LNCaP clone FGC (cell line): ENCODE measurements at regions not wholly inside any gene's neighbourhood (a gene's known extent, or its start where the extent isn't known, plus 50 kb on each side); places are given as distances from the start of the nearest gene placed in this dataset.

Experiments used
- DNase-seq: peaks from one replicate; pipeline ENCODE4 v3.0.0-alpha.2; 2011; ENCODE audit warnings: low read depth
- H3K4me3 ChIP-seq: 2 replicates; pipeline ENCODE4 v1.5.1; 2011; ENCODE audit warnings: mild to moderate bottlenecking, low read depth, low read length, control low read depth
- TF ChIP-seq, protein P1 (sequence below): IDR thresholded peaks from 2 replicates; pipeline ENCODE4 v1.5.1; 2012; ENCODE audit warnings: mild to moderate bottlenecking; ENCODE audit not compliant: control insufficient read depth, insufficient read depth; ENCODE audit errors: extremely low read depth

DNA sequence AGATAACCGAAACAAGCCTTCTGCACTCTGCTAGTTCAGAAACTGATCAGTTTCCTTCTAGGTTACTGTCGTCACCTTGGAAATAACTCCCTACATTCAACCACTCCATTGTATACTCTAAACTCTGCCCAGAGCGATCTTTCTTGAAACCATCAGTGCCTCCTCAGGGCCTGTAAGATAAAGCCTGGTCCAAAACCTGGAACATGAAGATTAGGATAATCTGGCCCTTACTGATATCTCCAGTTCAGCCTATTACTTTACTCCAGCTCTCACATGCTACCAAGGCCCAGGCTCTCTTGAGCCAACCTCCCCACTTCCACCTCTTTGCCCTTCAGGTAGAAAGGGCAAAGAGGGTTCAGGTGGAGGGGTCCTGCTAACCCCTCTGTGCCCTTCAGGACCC, 125.3 kb upstream of the RXFP2 start:
- no peak for DNase-seq
- H3K4me3 ChIP-seq = no peak overlapping the region
- TF ChIP-seq, protein P1, sequence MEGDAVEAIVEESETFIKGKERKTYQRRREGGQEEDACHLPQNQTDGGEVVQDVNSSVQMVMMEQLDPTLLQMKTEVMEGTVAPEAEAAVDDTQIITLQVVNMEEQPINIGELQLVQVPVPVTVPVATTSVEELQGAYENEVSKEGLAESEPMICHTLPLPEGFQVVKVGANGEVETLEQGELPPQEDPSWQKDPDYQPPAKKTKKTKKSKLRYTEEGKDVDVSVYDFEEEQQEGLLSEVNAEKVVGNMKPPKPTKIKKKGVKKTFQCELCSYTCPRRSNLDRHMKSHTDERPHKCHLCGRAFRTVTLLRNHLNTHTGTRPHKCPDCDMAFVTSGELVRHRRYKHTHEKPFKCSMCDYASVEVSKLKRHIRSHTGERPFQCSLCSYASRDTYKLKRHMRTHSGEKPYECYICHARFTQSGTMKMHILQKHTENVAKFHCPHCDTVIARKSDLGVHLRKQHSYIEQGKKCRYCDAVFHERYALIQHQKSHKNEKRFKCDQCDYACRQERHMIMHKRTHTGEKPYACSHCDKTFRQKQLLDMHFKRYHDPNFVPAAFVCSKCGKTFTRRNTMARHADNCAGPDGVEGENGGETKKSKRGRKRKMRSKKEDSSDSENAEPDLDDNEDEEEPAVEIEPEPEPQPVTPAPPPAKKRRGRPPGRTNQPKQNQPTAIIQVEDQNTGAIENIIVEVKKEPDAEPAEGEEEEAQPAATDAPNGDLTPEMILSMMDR = no peak

DNA sequence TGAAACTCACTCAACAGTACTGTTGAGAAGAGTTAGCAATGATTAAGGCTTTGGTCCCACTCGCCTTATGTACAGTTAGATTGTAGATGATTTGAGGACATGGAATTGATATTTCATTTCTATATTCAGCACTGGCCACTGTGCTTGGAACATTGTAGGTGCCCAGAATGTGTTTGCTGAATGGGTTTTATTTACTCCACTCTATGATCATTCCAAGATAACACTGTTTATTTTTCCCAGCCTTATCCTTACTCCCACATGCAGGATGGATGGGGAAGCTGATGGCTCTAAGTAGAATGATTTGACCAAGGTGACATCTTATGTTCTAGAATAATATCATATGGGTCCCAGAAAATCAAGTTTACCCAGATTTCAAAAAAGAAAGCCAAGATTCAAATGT, 124.6 kb upstream of the RXFP2 start:
- TF ChIP-seq, protein P1 = no peak
- DNase-seq = peak; percentile 50
- no peak overlapping the region for H3K4me3 ChIP-seq

DNA sequence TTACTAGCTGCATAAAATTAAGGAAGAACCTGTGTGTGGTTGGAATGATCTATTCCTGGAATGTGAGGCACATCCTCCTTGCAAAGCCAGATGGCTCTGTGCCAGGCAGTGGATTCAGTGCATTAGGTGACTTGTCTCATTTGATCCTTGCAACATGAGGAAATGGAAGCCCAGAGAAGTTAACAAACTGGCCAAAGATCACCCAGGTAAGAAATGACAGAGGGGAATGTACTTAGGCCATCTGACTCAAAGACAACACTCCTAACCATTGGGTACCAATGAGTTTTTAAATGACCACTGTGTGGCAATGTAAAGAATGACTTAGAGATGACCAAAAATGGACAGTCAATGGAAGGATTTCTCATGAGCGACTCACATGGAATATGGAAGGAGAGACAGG, 114.2 kb upstream of the RXFP2 start:
- DNase-seq = no peak
- H3K4me3 ChIP-seq = no peak overlapping the region
- TF ChIP-seq, protein P1 = no peak

DNA sequence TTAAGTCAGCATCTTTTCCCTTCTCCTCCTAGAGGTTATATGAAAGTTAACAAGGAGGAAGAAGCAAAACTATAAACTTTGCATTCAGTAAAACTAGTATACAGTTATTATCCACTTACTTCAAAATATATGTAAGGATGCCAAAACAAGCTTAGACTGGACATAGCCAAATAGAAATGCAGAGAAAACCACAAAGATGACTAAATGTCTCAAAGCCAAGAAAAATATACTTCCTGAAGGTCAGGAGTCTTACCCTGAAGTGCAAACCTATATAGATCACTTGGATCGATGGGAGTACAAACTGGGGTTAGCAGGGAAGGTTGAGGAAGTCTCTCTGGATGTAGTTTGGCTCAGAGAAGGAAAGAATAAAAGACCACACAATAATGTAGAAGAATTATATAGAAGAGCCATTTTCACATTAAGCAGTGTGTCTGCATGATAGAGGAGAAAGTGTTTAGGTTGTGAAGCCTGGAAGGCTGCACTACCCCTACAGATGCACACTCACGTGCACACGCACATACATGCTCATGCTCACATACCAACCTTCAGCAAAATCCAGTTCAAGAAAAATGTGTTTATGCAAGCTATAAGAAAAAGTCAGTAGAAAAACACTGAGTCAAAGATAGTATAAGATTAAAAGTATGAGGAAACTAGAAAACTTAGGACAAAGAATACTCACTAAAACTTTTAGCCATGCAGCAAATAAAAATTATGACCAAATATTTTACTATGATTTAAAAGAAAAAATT, 112.1 kb upstream of the RXFP2 start:
- DNase-seq = no peak
- TF ChIP-seq, protein P1 = no peak

DNA sequence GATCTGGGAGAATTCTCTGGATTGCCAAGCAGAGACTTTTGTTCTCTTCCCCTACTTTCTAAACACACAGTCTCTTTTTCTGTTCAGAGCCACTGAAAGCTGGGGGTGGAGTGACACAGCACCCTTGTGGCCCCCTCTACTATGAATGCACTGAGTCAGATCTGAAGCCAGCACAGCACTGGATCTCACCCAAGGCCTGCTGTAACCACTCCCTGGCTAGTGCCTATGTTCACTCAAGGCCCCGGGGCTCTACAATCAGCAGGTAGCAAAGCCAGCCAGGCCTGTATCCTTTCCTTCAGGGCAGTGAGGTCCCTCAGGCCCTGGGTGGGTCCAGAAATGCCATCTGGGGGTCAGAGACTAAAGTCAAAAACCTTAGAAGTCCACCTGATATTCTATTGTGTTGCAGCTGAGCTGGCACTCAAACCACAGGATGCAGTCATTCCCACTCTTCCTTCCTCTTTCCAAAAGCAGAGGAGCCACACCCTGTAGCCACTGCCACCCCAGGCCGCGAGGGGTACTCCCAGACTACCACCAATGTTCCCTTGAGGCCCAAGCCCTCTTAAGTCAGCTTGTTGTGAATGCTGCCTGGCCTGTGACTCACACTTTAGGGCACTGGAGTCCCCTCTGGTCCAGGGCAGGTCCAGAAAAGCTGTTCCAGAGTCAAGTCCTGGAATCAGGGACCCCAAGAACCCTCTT, 110.1 kb upstream of the RXFP2 start:
- no peak for DNase-seq
- H3K4me3 ChIP-seq = no peak overlapping the region
- TF ChIP-seq, protein P1 = no peak

More for the DNA sequence above, 112.1 kb upstream of the RXFP2 start:
- no peak overlapping the region for H3K4me3 ChIP-seq

DNA sequence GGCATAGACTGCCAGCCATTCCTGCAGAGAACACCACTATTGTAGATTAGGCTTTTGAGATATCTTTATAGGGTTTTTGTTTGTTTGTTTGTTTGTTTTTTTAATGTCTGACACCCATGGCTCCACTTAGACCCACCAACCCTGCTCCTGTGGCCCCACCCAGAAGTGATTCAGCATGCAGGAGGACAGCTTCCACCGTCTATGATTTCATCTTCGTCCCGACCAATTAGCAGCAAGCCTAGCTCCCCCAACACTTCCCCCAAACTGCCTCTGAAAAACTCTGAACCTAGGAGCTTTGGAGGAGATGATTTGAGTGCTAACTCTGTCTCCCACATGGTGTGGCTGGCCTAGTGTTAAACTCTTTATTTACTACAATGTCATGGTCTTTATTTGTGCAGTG, 108.3 kb upstream of the RXFP2 start:
- TF ChIP-seq, protein P1 = no peak
- no peak overlapping the region for H3K4me3 ChIP-seq
- DNase-seq = no peak
